Calu3 (cell line): ENCODE measurements at regions not wholly inside any gene's neighbourhood (a gene's known extent, or its start where the extent isn't known, plus 50 kb on each side); places are given as distances from the start of the nearest gene placed in this dataset.
"Not testable (repeated sequence)": the region's sequence is repeated elsewhere in the genome, so short reads cannot be mapped to it uniquely, and the experiment has no call there.

Experiments
- BruUV-seq: library from RNA; stranded (reverse); fragments of 400-500 nt; replicated peaks from 2 replicates; lab custom pipeline; 2021; lab: Mats Ljungman, UMichigan
- CTCF ChIA-PET: fragments of 300-600 bp; sonication (Branson Sonifier 250); formaldehyde crosslinking; loops from one replicate; lab custom pipeline; 2022; ENCODE audit warnings: antibody characterized with exemption; lab: Charles Lee
- DNase-seq: peaks from one replicate; pipeline ENCODE4 v3.0.0; 2022
- H3K27ac Mint-ChIP-seq: one replicate; pipeline ENCODE4 v1.8.0; 2022; ENCODE audit warnings: mixed read lengths; ENCODE audit not compliant: unreplicated experiment
- H3K27me3 Mint-ChIP-seq: one replicate; pipeline ENCODE4 v1.8.0; 2022; ENCODE audit warnings: mixed read lengths; ENCODE audit not compliant: unreplicated experiment
- H3K36me3 Mint-ChIP-seq: one replicate; pipeline ENCODE4 v1.8.0; 2022; ENCODE audit warnings: mild to moderate bottlenecking, moderate library complexity, mixed read lengths; ENCODE audit not compliant: insufficient read depth, unreplicated experiment
- H3K4me1 Mint-ChIP-seq: one replicate; pipeline ENCODE4 v1.8.0; 2022; ENCODE audit warnings: mild to moderate bottlenecking, low read depth, mixed read lengths; ENCODE audit not compliant: unreplicated experiment
- H3K4me3 Mint-ChIP-seq: one replicate; pipeline ENCODE4 v1.8.0; 2022; ENCODE audit warnings: mild to moderate bottlenecking, low read depth, moderate library complexity, mixed read lengths; ENCODE audit not compliant: unreplicated experiment
- H3K9me3 Mint-ChIP-seq: one replicate; pipeline ENCODE4 v1.8.0; 2022; ENCODE audit warnings: low read depth, mixed read lengths; ENCODE audit not compliant: unreplicated experiment
- intact Hi-C: fragments of 100-400 bp; cut with micrococcal nuclease; formaldehyde crosslinking; loops from one replicate; pipeline ENCODE4 v1.10.0; 2022; ENCODE audit not compliant: unreplicated experiment
- TF ChIP-seq, protein P1 (sequence below): fragments of 200-600 bp; IDR thresholded peaks from one replicate; pipeline ENCODE4 v1.8.0; 2022; ENCODE audit warnings: antibody characterized with exemption; ENCODE audit not compliant: unreplicated experiment

DNA sequence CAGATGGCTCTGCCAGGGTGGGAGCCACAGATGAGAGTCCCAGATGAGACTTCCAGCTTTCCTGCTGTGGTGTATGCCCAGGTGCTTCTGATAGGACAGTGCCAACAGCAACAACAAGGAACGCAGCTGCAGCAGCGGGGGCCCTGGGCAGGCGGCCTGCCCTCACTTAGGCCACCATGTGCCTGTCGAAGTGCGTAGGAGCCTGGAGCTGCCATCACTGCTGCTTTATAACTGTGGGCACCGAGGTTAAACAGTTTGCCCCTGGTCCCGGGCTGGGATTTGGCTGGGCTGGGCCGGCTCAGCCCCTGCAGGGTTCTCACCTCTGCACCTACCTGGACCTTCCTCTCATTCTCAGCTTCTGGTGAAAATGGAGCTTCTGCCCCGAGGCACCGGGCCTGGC, 54.4 kb upstream of the LRPAP1 start:
- intact Hi-C loops, H3K4me3 Mint-ChIP-seq, H3K4me1 Mint-ChIP-seq, H3K9me3 Mint-ChIP-seq, CTCF ChIA-PET, H3K27ac Mint-ChIP-seq, H3K36me3 Mint-ChIP-seq, BruUV-seq, DNase-seq: not testable (repeated sequence)
- peaks cover 15% of the 10 kb centered on the region for H3K27me3 Mint-ChIP-seq

DNA sequence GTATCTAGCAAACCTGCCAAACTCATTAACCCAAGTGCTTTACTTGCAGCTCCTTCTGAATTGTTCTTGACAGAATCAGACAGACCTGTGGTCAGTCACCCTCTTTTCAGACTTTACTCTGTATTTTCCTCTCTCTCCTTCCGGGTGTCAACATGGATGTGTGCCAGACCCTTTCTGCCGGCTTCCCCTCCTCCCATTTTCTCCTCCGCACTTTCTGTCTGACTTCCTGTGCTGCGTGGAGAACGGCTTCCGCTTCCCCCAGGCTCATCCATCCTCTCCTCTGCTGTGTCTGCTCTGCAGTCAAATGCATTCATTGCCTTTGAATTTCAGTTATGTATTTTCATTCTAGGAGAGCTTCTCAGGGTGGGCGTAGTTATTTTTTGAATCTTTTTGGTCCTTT, 53.3 kb upstream of the LRPAP1 start:
- H3K36me3 Mint-ChIP-seq, BruUV-seq, H3K4me1 Mint-ChIP-seq, CTCF ChIA-PET, H3K9me3 Mint-ChIP-seq, H3K27ac Mint-ChIP-seq, H3K4me3 Mint-ChIP-seq, intact Hi-C loops, DNase-seq: not testable (repeated sequence)
- H3K27me3 Mint-ChIP-seq, result peaks cover 20% of the 10 kb centered on the region

DNA sequence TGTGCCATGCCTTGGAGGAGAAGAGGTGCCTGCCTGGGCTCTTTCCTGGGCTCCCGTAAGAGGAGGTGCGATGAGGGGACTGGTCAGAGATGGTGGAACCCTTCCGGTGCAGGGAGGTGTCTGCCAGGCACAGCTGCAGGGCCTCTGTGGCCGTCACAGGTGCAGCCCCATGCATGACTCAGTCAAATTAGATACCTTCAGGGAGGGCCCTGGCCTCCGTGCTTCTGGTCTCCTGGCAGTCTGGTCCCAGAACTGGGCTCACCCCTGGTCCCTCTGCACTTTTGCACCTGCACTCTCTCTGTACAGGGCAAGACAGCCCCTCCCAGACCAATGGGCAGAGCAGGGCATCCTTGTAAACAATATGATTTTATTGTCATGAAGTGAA, 49.9 kb upstream of the LRPAP1 start:
- intact Hi-C loops, result no loop called here

More for the DNA sequence above, 49.9 kb upstream of the LRPAP1 start:
- no peak for DNase-seq
- H3K27ac Mint-ChIP-seq, result no peak overlapping the region
- peaks cover 45% of the 10 kb centered on the region for H3K27me3 Mint-ChIP-seq
- CTCF ChIA-PET, result no interaction called here
- TF ChIP-seq, protein P1, sequence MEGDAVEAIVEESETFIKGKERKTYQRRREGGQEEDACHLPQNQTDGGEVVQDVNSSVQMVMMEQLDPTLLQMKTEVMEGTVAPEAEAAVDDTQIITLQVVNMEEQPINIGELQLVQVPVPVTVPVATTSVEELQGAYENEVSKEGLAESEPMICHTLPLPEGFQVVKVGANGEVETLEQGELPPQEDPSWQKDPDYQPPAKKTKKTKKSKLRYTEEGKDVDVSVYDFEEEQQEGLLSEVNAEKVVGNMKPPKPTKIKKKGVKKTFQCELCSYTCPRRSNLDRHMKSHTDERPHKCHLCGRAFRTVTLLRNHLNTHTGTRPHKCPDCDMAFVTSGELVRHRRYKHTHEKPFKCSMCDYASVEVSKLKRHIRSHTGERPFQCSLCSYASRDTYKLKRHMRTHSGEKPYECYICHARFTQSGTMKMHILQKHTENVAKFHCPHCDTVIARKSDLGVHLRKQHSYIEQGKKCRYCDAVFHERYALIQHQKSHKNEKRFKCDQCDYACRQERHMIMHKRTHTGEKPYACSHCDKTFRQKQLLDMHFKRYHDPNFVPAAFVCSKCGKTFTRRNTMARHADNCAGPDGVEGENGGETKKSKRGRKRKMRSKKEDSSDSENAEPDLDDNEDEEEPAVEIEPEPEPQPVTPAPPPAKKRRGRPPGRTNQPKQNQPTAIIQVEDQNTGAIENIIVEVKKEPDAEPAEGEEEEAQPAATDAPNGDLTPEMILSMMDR, result no peak
- H3K36me3 Mint-ChIP-seq, result no peaks in the 10 kb centered on the region
- H3K4me1 Mint-ChIP-seq, result no peaks in the 10 kb centered on the region
- no TSS peak for BruUV-seq
- no peak overlapping the region for H3K4me3 Mint-ChIP-seq
- H3K9me3 Mint-ChIP-seq, result no peaks in the 10 kb centered on the region
